ENCODE measurements at regions not wholly inside any gene's neighbourhood (a gene's known extent, or its start where the extent isn't known, plus 50 kb on each side); places are given as distances from the start of the nearest gene placed in this dataset.

- Histone ChIP-seq H4K20me1 (ENCODE audit: control insufficient read depth, extremely low read depth, insufficient read depth, low read length) (no peaks in the 10 kb centered on the region), H3K36me3 (ENCODE audit: control insufficient read depth in 2 of 2, extremely low read depth in 1 of 2, insufficient read depth in 2 of 2, low read length in 2 of 2) (no peaks in the 10 kb centered on the region), H3K4me3 (ENCODE audit: control insufficient read depth in 2 of 3, extremely low read depth in 1 of 3, insufficient read depth in 2 of 3, low read depth in 1 of 3, low read length in 3 of 3) (no peak overlapping the region), H2AFZ (ENCODE audit: control insufficient read depth, low read length) (no peak overlapping the region), H3K79me2 (ENCODE audit: control insufficient read depth, insufficient read depth, low read length) (no peaks in the 10 kb centered on the region), H3K9ac (ENCODE audit: control insufficient read depth, extremely low read depth, insufficient read depth, low read length) (no peak overlapping the region), H3K27me3 (ENCODE audit: control insufficient read depth, extremely low read depth, insufficient read depth, low read length) (no peaks in the 10 kb centered on the region), H3K27ac (ENCODE audit: control insufficient read depth, insufficient read depth, low read length) (no peak overlapping the region), H3K9me3 (ENCODE audit: control insufficient read depth, low read depth, low read length) (no peaks in the 10 kb centered on the region), H3K4me1 (ENCODE audit: control insufficient read depth, extremely low read depth, insufficient read depth, low read length) (no peaks in the 10 kb centered on the region), H3K9me1 (ENCODE audit: control insufficient read depth, extremely low read depth, insufficient read depth, low read length) (no peaks in the 10 kb centered on the region), H3K4me2 (ENCODE audit: control insufficient read depth, extremely low read depth, insufficient read depth, low read depth, low read length) (no peak overlapping the region)
- FAIRE-seq (no peak), DNase-seq (ENCODE audit: low read depth, low spot score) (no peak)
- dilution Hi-C loops (cut with MboI; ENCODE audit: extremely low pct_ligation_motif_present, low sequenced_read_pairs): no loop called here
- TF ChIP-seq CTCF (optimal IDR thresholded peaks at IDR 0.05 in 1 of 3, IDR thresholded peaks at IDR 0.05 in 1 of 3, conservative IDR thresholded peaks at IDR 0.05 in 1 of 3; ENCODE audit: extremely low read depth in 1 of 3, insufficient read depth in 2 of 3, low read length in 3 of 3) (no peak), EZH2 (IDR thresholded peaks at IDR 0.05; ENCODE audit: low read length) (no peak)
Measured at GRCh38 chr3:54032598-54032997, 89.8 kb upstream of the CACNA2D3 start.

GRCh38 chr3:54028372-54028771, 94.0 kb upstream of the CACNA2D3 start:
- Histone ChIP-seq H3K79me2 (ENCODE audit: control insufficient read depth, insufficient read depth, low read length) (no peaks in the 10 kb centered on the region), H3K4me1 (ENCODE audit: control insufficient read depth, extremely low read depth, insufficient read depth, low read length) (no peaks in the 10 kb centered on the region), H3K4me2 (ENCODE audit: control insufficient read depth, extremely low read depth, insufficient read depth, low read depth, low read length) (no peak overlapping the region), H3K27ac (ENCODE audit: control insufficient read depth, insufficient read depth, low read length) (no peak overlapping the region), H3K9me1 (ENCODE audit: control insufficient read depth, extremely low read depth, insufficient read depth, low read length) (no peaks in the 10 kb centered on the region), H3K9me3 (ENCODE audit: control insufficient read depth, low read depth, low read length) (no peaks in the 10 kb centered on the region), H3K4me3 (ENCODE audit: control insufficient read depth in 2 of 3, extremely low read depth in 1 of 3, insufficient read depth in 2 of 3, low read depth in 1 of 3, low read length in 3 of 3) (no peak overlapping the region), H3K27me3 (ENCODE audit: control insufficient read depth, extremely low read depth, insufficient read depth, low read length) (no peaks in the 10 kb centered on the region), H3K36me3 (ENCODE audit: control insufficient read depth in 2 of 2, extremely low read depth in 1 of 2, insufficient read depth in 2 of 2, low read length in 2 of 2) (no peaks in the 10 kb centered on the region), H4K20me1 (ENCODE audit: control insufficient read depth, extremely low read depth, insufficient read depth, low read length) (no peaks in the 10 kb centered on the region), H2AFZ (ENCODE audit: control insufficient read depth, low read length) (no peak overlapping the region), H3K9ac (ENCODE audit: control insufficient read depth, extremely low read depth, insufficient read depth, low read length) (no peak overlapping the region)
- DNase-seq (ENCODE audit: low read depth, low spot score) (no peak), FAIRE-seq (no peak)
- dilution Hi-C loops (cut with MboI; ENCODE audit: extremely low pct_ligation_motif_present, low sequenced_read_pairs): no loop called here
- TF ChIP-seq EZH2 (IDR thresholded peaks at IDR 0.05; ENCODE audit: low read length) (no peak), CTCF (optimal IDR thresholded peaks at IDR 0.05 in 1 of 3, IDR thresholded peaks at IDR 0.05 in 1 of 3, conservative IDR thresholded peaks at IDR 0.05 in 1 of 3; ENCODE audit: extremely low read depth in 1 of 3, insufficient read depth in 2 of 3, low read length in 3 of 3) (no peak)
